HG03565 (cell line): ENCODE measurements at regions not wholly inside any gene's neighbourhood (a gene's known extent, or its start where the extent isn't known, plus 50 kb on each side); places are given as distances from the start of the nearest gene placed in this dataset.

Experiments
- ATAC-seq: cut with Tn5 transposase; IDR thresholded peaks from one replicate; pipeline ENCODE4 v1.9.1; 2021; ENCODE audit warnings: mild to moderate bottlenecking, moderate library complexity; ENCODE audit not compliant: unreplicated experiment

DNA sequence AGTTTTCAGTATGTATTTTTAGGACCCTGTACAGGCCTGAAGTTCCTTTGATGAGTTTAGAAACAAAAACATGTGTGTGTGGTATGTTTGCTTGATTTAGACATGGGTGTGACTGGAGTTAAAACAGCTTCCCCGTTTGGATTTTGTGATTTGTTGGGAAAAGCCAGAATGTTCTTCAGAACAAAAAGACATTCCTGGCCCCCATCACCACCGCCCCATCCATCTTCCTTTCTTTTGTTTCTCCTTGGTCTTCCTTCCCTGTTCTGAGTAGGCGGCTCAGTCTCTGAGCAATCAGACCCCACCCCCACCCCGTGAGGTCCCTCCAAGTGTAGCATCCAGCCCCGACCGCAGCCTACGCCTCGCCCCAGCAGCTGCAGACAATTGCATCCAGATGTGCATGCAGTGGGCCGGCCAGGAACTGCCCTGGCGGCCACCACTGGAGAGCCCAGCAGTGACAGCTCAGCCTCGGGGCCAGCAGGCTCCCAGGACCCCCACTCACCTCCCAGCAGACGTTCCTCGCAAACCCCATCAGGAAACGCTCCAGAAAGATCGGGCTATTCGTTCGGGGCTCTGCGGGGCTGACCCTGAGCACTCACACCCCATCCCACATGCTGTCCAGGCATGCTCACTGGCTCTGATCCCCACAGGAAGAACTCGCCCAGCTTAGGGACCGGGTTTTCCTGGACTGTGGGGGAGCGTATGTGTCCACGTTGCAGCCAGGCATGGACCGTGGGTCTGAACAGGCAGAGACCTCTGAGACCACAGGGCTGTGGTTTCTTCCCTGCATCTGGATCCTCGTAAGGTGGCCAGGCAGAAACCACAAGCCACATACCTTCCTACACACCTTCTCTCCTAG is 99.8 kb upstream of the CDH5 start:
- ATAC-seq, result no peak

DNA sequence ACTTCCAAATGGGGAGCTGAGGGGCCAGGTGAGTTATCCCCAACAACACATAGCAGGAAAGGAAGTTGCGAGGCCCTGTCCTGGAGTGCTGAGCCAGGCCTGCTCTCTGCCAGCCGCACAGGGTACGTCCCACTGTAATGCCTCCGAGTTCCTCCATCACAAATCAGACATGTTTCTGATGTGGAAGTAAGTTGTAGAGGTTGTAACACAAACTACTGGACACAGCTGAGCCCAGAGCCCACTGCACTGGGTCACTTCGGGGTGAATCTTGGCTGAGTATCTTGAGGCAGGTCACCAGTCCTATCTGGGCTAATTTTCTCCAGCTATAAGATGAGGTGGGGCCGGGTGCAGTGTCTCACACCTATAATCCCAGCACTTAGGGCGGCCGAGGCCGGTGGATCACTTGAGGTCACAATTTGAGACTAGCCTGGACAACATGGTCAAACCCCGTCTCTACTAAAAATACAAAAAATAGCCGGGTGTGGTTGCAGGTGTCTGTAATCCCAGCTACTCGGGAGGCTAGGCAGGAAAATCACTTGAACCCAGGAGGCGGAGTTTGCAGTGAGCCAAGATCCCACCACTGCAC is 100.8 kb upstream of the CDH5 start:
- no peak for ATAC-seq

DNA sequence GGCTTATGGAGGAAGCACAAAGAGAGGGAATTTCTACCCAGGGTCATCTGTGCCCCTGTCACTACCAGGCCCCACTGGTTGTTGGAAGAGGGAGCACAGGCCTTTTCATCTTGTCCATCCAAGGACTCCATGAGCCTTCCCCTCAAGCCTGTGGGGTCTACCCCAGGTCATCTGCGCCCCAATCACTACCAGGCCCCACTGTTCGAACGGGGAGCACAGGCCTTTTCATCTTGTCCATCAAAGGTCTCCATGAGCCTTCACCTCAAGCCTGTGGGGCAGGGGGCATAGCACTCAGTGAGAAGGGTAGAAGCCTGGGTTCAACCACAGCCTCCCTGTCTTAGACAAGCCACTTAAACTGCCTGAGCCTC is 101.5 kb upstream of the CDH5 start:
- ATAC-seq, result no peak

DNA sequence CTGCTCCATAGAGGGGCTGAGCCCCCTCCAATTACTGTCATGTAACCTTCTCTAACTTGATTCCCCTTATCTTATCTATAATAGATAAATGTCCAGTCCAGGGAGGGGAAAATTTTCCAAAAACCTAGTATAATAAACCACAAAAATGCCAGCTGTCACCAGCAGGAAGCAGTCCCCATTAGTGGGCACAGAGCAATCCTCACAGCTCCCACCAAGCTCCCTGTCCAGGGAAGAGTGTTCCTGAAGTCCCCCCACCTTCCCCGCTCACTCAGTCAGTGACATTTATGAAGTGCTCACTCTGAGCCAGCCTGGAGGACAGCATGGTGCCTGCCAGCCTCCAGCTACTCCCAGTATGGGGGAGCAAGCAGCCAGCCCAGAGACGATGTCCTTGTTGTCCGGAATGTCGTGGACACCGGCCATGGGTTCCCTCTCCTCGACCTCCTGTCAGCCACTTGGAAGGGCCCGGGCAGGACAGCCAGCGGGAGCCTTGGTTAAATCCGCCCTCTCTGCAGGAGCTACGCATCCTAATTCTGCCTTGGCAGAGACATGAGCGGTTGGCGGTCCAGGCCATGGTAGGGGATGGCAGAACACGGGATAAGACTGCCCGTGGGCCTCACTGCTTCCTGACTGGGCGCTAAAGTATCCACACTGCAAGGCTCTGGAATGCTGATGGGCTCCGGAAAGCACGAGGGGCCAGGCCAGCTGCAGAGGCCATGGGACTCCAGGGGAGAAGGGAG is 102.0 kb upstream of the CDH5 start:
- no peak for ATAC-seq

DNA sequence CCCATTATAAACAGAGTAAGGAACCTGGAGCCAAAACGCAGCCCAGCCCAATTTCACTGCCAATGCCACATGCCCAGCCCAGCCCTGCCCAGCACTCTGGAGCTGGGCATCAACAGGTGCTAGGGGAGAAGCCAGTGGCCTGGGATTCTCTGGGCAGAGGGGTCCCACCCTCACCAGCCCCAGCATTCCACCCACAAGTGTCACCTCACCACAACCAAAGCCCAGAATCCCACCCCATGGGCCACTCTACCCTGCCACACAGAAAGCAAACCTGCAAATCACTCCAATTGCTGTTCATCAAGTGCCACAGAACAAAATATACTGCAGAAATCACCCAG is 102.5 kb upstream of the CDH5 start:
- no peak for ATAC-seq

DNA sequence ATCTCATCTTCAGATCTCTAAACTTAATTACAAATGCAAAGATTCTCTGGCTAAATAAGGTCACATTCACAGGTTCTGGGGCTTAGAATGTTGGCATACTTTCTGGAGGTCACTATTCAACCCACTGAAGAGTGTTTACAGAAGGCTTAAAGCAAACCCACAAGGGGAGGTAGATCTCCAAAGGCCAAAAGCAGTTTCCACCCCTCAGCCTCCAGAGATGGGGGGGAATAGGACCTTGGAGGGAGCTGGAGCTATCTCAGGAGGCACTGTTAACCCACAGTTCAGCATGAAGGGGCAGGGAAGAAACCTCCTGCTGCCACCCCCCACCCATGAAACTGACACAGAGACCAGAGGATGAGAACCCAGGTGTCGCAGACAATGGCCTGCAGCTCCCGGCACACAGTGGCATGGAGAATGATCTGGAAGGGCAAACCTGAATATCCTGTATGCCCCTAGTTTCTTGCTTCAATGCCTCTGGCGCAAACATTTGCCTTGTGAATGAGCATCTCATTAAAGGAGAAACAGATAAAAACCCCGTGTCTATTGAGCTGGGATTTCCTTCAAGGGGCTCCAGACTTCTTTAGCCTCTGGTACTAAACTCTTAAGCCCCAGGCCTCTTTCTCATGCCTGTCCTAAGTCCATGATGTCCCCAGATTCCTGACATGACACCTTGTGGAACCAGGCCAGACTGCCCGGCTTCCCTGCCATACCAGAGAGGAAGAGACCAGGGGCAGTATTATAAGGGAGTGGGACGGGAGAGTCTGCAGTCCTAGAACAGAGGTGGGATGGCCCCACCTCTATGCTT is 103.1 kb upstream of the CDH5 start:
- no peak for ATAC-seq

DNA sequence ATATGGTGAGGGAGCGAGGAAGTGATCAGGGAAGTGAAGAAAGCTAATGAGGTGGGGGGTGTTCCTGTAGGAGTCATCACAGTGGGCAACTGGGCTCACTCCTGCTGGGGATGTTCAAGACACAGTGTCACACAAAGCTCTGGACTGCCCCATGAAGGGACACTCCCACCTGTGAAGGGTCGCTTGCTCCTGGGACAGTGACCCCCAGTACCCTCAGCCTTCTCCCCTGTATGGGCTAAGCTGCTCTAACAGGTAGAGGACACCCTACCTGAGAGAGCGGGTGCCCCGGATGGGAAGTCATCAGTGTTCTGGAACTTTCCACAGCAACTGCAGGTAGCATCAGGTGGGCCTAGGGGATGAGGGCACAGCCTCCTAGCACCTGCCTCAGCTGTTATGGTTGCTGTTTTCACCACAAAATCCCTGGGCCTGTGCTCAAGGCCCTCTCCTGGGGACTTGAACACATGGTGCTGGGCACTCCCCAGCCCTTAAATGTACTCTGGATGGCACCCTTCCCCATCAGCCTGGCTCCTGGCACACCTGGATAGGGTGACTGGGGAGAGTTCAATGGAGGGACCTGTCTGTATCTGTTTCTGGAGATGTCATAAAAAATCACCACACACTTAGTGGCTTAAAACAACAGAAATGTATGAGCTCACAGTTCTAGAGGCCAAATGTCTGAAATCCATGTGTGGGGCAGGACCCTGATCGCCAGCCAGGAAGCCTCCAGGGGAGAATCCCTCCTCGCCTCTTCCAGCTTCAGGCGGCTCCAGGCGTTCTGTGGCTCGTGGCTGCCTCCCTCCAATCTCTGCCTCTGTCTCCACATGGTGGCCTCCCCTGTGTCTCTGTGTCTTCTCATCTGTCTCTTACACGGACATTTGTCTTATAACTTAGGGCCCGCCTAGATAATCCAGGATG is 104.0 kb upstream of the CDH5 start:
- no peak for ATAC-seq

DNA sequence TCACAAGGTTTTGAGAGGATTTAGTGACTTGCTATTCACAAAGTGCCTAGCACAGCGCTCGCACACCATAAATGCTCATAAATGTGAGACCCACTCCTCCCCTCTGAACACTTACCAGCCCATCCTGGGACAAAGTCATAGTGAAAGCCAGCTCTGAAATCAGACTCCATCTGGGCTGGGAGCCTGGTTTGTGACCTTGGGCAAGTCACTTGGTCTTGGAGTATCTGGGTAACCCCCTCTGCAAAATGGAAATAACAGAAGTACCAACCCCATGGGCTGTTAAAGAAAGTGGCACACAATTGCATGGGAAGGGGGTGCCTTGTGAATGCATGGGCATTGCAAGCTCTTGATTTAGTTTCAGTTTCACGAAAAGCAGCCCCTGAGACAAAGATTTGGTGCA is 104.7 kb upstream of the CDH5 start:
- no peak for ATAC-seq

DNA sequence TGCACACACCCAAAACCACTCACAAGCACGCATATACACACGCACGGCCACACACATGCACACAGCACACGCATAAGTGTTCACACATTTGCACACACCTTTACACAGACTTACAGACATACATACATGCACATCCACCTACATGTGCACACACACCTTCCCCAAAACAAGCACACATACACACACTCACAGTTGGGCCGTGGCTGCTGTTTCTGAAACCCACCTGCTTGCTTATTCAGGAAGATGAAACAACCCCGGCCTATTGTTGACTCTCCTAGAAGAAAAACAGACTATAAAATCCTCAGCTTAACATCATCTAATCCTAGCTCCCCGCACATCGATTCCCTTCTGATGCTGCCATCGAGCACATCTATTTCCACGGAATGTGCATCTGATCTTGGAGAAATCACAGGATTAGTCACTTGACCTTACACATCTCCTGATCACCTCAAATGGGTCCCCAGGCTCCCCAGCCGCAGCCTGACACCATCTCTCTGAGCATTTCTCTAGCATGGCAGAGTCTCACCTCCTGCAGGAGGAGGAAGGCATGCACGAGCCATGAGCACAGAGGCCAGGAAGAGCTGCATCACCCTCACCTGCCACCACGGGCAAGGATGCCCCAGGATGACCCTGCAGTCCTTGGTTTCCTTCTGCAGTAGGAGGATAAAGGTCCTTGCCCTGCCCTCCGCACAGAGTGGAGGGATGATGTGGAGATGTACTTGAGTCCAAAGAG is 105.8 kb upstream of the CDH5 start:
- ATAC-seq, result no peak

DNA sequence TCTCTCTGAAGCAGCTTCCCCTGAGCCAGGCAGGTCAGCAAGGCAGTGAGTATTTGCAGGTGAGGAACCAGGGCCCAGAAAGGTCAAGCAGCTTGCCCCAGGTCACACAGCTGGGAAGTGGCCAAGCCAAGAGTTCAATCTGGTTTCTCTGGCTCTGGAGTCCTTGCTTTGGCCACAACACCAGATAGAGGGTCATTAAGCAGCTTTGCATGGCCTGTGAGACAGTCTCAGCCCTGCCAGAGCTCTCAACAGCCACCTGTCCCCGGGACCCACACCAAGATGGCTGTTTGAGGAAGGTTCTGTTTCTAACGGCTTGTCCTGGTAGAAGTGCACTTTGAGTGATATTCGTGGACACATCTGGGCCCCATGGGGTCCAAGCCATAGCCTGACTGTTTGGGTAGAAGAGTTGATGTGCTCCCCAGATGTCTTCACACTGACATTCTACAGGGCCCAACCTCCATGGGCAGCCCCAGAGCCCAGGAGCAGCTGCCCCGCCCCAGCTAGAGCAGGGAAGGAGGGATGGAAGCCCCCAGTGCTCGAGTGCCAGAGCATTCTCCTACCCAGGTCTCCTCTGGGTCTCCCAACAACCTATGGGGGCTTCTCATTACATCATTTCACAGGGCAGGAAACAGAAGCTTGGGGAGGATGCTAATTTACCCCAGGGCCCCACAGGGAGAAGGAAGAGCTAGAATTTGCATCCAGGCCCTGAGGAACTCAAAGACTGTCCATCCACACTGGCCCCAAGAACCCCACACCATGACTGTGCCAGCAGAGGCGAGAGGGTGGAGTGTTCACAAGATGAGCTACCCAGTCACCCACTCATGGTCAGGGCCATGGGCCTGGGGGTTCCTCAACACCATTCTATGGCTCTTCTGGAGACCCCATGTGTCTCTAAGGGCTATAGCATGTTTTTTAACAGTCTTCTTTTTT is 107.3 kb upstream of the CDH5 start:
- ATAC-seq, result no peak

DNA sequence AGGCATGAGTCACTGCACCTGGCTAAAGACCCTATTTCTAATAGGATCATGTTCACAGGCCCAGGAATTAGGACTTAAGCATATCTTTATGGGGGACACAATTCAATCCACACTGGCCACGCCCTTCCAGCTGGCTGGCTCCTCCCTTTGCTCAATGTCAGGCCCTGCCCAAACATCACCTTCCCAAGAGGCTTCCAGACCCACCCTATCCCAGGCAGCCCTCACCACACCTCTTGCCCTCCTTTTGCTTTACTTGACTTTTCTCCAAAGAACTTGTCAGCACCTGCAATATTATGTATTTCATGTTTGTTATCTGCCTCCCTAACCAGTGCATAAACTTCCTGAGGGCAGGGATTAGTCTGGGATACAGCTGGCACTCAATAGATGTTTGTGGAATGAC is 109.6 kb upstream of the CDH5 start:
- ATAC-seq, result no peak

DNA sequence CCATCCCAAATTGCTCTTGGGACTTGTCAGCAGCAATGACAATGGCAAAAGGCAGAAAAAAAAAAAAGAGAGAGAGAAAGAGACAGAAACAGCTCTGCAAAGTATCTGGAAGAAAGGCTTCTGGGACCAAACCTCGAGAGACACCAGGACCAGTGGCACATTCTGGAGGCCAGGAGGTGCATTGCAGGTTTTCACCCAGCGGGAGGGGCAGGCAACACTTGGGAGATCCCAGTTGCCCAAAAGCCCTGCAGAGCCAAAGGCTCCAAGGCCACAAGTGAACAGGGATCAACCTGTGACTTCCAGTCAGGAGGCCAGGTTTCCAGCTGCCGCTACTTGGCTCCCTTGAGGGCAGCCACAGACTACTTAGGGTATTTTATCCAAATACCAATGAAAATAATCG is 110.8 kb upstream of the CDH5 start:
- no peak for ATAC-seq

DNA sequence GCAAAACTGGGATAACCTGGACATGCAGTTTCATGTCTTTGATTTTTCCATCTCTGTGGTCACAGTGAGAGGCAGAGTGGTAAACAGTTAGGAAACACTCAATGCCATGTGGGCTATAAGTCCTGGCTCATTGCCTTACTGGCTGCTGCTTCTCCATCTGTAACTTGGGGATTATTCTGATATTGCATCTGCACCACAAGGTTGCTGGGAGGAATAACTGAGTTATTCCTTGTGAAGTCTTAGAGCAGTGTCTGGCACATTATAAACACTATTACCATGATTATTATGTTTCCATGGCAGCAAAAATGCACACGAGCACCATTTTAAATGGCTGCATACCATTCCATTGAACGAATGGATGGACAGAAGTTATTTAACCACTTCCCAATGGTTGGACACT is 111.7 kb upstream of the CDH5 start:
- no peak for ATAC-seq

DNA sequence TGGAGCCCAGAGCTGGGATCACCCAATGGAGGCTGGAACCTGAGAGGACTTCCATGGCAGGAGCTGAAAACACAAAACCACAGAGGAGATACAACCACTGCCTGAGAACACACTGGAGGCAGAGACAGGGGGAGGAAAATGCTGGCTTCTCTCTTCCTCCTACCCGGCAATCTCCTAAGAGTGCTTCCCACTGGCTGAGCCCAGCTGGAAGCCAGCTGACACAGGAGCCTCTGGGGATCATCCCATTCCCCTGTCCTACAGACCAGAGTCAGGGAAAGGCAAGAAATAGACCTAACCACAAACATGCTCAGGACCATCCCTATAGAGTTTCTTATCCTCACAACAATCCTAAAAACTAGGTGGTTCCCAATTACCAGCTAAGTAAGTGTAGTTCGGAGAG is 112.4 kb upstream of the CDH5 start:
- no peak for ATAC-seq

DNA sequence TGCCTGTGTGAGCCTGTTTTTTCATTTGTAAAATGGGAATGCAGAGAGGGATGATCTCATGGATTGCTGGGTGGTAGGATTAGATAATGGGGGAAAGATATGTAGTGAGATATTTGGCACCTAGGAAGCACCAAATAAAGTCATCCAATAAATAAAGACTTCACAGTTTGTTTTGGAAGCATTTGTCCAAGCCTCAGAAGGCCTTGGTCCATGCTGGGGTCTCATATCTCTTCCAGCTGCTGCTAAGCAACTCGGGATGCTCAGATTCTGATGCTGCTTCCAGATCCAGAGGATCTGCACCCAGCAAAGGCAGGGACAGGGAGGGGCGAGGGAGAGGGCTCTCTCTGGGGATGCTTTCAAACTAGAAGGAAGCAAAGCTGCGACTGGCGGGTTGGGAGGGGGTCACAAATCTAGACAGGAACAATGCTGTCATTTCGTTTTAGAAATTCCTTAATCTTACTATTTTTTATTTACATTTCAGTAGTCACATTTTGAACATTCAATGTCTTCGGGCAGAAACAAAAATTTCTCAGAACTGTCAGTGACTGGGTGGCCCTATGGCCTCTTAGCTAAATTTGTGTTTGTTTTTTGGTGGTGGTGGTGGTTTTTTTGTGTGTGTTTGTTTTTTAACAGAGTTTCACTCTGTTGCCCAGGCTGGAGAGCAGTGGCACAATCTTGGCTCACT is 114.9 kb upstream of the CDH5 start:
- ATAC-seq, result no peak

DNA sequence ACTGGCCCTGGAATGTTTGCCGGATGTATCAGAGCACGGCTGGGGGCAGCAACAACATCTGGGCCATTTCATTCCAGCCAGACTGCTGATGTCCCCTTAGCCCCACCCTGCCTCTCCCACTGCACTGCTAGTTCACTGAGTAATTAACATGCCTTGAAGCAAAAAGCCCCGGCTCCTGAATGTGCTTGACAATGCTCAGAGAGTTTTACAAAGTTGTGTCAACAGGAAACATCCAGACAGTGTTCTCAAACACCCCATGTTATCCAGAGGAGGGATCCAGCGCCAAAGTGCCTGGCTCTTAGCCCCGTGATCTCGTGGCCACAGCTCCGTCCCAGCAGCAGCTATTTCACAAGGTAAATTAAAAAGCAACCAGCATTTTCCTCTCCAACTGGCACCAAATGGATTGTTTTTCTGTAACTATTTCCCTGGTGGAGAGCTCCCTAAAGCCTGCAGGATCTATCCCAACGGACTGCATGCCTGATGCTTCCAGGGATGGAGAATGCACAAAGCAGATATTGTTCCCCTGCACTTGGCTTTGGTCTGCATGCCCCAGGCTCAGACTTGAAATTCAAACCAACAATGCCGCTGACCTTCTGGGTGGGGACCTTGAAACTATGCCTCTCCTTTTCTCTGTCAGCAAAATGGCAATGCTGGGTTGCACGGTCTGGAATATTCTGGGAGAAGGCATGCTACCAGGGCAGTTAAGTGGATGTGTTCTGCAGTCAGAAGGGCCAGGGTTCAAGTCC is 115.6 kb upstream of the CDH5 start:
- ATAC-seq, result no peak
